ENCODE measurements at regions not wholly inside any gene's neighbourhood (a gene's known extent, or its start where the extent isn't known, plus 50 kb on each side); places are given as distances from the start of the nearest gene placed in this dataset.

DNA sequence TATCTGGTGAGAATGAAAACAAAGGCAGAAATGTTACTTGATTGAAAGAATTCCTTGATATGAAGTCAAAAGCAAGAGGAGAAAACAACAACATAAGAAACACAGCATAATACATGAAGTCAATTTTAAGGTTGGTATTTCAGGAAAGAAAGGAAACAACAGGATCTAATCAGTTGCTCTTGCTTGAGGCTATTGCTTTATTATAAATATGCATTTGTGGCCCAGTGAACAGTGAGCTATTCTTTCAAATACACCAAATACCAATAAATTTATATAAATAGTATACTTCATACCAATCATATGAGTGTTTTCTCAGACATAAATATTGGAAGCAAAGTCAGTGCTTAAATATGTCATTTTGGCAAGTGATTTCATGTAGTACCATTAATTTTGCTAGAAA lies 806.6 kb downstream of the NXPH1 start:
- TF ChIP-seq, protein P1, sequence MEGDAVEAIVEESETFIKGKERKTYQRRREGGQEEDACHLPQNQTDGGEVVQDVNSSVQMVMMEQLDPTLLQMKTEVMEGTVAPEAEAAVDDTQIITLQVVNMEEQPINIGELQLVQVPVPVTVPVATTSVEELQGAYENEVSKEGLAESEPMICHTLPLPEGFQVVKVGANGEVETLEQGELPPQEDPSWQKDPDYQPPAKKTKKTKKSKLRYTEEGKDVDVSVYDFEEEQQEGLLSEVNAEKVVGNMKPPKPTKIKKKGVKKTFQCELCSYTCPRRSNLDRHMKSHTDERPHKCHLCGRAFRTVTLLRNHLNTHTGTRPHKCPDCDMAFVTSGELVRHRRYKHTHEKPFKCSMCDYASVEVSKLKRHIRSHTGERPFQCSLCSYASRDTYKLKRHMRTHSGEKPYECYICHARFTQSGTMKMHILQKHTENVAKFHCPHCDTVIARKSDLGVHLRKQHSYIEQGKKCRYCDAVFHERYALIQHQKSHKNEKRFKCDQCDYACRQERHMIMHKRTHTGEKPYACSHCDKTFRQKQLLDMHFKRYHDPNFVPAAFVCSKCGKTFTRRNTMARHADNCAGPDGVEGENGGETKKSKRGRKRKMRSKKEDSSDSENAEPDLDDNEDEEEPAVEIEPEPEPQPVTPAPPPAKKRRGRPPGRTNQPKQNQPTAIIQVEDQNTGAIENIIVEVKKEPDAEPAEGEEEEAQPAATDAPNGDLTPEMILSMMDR (IDR thresholded peaks at IDR 0.05; ENCODE audit: low read depth, low read length) = no peak
- TF ChIP-seq EZH2phosphoT487 (IDR thresholded peaks at IDR 0.05; ENCODE audit: low read depth) = no peak

Measured in OCI-LY3 (cell line).